ENCODE measurements at regions not wholly inside any gene's neighbourhood (a gene's known extent, or its start where the extent isn't known, plus 50 kb on each side); places are given as distances from the start of the nearest gene placed in this dataset.

DNA sequence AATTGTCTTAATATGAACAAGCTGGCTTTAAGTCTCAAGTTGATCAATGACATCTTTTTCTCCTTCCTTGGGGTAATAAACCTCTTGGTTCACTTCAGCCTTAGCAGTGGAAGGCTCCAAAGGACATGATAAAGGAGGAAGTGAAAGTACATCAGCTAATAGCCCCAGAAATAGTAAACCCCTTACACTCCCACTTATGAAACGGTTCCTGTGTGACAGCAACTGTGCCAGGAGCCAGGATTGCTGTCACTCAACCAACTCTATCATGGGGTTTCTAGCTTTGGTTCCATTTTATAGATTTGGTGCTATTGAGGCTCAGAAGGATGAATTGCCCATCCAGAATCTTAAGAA, 216.7 kb downstream of the ABHD5 start:
- H3K9me3 Mint-ChIP-seq, result no peaks in the 10 kb centered on the region
- no peak for DNase-seq
- H3K4me1 Mint-ChIP-seq (ENCODE audit: low read depth), result no peaks in the 10 kb centered on the region
- peaks cover 29% of the 10 kb centered on the region for H3K27me3 Mint-ChIP-seq (ENCODE audit: insufficient read depth)
- no peaks in the 10 kb centered on the region for H3K36me3 Mint-ChIP-seq (ENCODE audit: low read depth)
- no peak for TF ChIP-seq CTCF (IDR thresholded peaks at IDR 0.05)
- no peak overlapping the region for H3K27ac Mint-ChIP-seq
- no peak overlapping the region for H3K4me3 Mint-ChIP-seq

- no peak for TF ChIP-seq CTCF (IDR thresholded peaks at IDR 0.05)
- no peaks in the 10 kb centered on the region for H3K4me1 Mint-ChIP-seq (ENCODE audit: low read depth)
- H3K27me3 Mint-ChIP-seq (ENCODE audit: insufficient read depth), result peaks cover 36% of the 10 kb centered on the region
- no peak overlapping the region for H3K4me3 Mint-ChIP-seq
- H3K36me3 Mint-ChIP-seq (ENCODE audit: low read depth), result no peaks in the 10 kb centered on the region
- H3K9me3 Mint-ChIP-seq, result no peaks in the 10 kb centered on the region
- DNase-seq, result no peak
- H3K27ac Mint-ChIP-seq, result no peak overlapping the region
Observed at GRCh38 chr3:43908456-43908855, 217.7 kb downstream of the ABHD5 start.

DNA sequence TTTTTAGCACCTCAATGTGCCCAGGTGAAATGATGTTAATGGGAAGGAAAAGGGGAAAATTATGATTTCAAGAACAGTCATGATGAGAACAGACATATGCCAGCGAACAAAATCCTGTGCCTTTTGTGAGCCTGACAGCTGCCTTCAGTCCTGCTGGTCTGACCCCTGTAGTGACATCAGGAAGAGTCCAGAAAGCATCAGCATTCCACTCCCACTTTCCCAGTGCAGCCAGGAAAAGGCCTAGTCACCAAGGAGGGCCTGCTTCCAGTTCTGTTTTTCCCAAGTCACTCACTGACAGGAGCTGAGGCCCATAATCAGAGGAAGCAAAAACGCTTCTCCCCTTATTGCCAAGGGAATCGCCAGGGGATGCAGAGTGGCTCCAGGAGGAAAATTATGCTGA, 218.4 kb downstream of the ABHD5 start:
- DNase-seq, result no peak
- Mint-ChIP-seq H3K27me3 (ENCODE audit: insufficient read depth) (peaks cover 39% of the 10 kb centered on the region), H3K36me3 (ENCODE audit: low read depth) (no peaks in the 10 kb centered on the region), H3K4me3 (no peak overlapping the region), H3K9me3 (no peaks in the 10 kb centered on the region), H3K27ac (no peak overlapping the region), H3K4me1 (ENCODE audit: low read depth) (no peaks in the 10 kb centered on the region)
- TF ChIP-seq CTCF (IDR thresholded peaks at IDR 0.05), result no peak

DNA sequence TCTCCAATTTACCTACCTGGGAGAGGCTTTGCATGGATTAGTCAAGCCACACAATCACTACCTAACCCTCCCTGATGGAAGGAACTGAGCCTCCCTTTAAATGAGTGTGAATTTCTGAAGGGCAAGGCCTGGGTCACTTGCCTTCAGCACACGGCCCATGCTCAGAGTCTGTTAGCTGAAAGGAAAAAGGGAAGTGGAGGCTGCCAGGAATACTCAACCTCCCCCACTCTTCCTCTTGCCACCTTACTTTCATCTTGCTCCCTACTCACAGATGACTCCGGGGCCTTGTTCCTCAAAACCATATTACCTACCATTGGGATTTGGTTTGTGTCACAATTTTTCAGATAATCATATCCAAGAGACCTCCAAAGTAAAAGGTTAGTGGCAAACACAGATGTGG, 220.0 kb downstream of the ABHD5 start:
- TF ChIP-seq CTCF (IDR thresholded peaks at IDR 0.05), result no peak
- no peak for DNase-seq
- H3K27ac Mint-ChIP-seq, result no peak overlapping the region
- H3K4me1 Mint-ChIP-seq (ENCODE audit: low read depth), result peaks cover 4% of the 10 kb centered on the region; the same call in 1 of the 2 replicates
- H3K4me3 Mint-ChIP-seq, result no peak overlapping the region
- peaks cover 33% of the 10 kb centered on the region for H3K27me3 Mint-ChIP-seq (ENCODE audit: insufficient read depth)
- no peaks in the 10 kb centered on the region for H3K9me3 Mint-ChIP-seq
- no peaks in the 10 kb centered on the region for H3K36me3 Mint-ChIP-seq (ENCODE audit: low read depth)

- TF ChIP-seq CTCF (IDR thresholded peaks at IDR 0.05), result no peak
- peaks cover 5% of the 10 kb centered on the region; the same call in 1 of the 2 replicates for H3K4me1 Mint-ChIP-seq (ENCODE audit: low read depth)
- H3K36me3 Mint-ChIP-seq (ENCODE audit: low read depth), result no peaks in the 10 kb centered on the region
- peaks cover 21% of the 10 kb centered on the region for H3K27me3 Mint-ChIP-seq (ENCODE audit: insufficient read depth)
- H3K9me3 Mint-ChIP-seq, result no peaks in the 10 kb centered on the region
- DNase-seq, result no peak
- H3K4me3 Mint-ChIP-seq, result no peak overlapping the region
- H3K27ac Mint-ChIP-seq, result no peak overlapping the region
Observed at GRCh38 chr3:43913036-43913948, 222.6 kb downstream of the ABHD5 start.
